ENCODE measurements at regions not wholly inside any gene's neighbourhood (a gene's known extent, or its start where the extent isn't known, plus 50 kb on each side); places are given as distances from the start of the nearest gene placed in this dataset.
A peak's percentile ranks its signal among the peaks of the same experiment; 100 is the strongest.

GRCh38 chr1:67921725-67922489 is 88.6 kb upstream of the GNG12 start:
- Histone ChIP-seq H3K9me3 (ENCODE audit: low read depth) (no peaks in the 10 kb centered on the region), H3K36me3 (ENCODE audit: low read depth) (no peaks in the 10 kb centered on the region), H3K27me3 (replicated peaks; ENCODE audit: insufficient read depth) (no peaks in the 10 kb centered on the region), H3K27ac (no peak overlapping the region), H3K9me2 (ENCODE audit: insufficient read depth) (no peaks in the 10 kb centered on the region), H3K79me2 (ENCODE audit: insufficient read depth) (no peaks in the 10 kb centered on the region), H3K4me2 (ENCODE audit: unreplicated experiment) (no peak overlapping the region), H4K20me1 (ENCODE audit: insufficient read depth) (no peaks in the 10 kb centered on the region), H3K4me3 (no peak overlapping the region), H2AFZ (no peak overlapping the region), H3F3A (ENCODE audit: insufficient read depth) (no peaks in the 10 kb centered on the region), H3K4me1 (ENCODE audit: insufficient read depth) (no peaks in the 10 kb centered on the region), H3K9ac (no peak overlapping the region)
- in situ Hi-C loops (cut with MboI), result no loop called here
- 95 to 98% methylated on average over 4 of the region's 4 CpGs for WGBS, 2 experiments (ENCODE audit: low coverage in 1 of 2, low lambda C conversion rate in 2 of 2, missing lambda C conversion rate in 2 of 2)
- peak; percentile 8 for DNase-seq
- no peak for TF ChIP-seq EZH2 (IDR thresholded peaks at IDR 0.05; ENCODE audit: insufficient read depth, poor library complexity, severe bottlenecking)
- no peak for TF ChIP-seq EZH2phosphoT487 (IDR thresholded peaks at IDR 0.05; ENCODE audit: insufficient read depth, low read depth)

- H3K27me3 ChIP-seq (replicated peaks; ENCODE audit: insufficient read depth), result no peaks in the 10 kb centered on the region
- no peak overlapping the region for H3K9ac ChIP-seq
- H3K9me3 ChIP-seq (ENCODE audit: low read depth), result no peaks in the 10 kb centered on the region
- no peak overlapping the region for H3K27ac ChIP-seq
- no peaks in the 10 kb centered on the region for H3F3A ChIP-seq (ENCODE audit: insufficient read depth)
- no peaks in the 10 kb centered on the region for H3K9me2 ChIP-seq (ENCODE audit: insufficient read depth)
- H3K4me1 ChIP-seq (ENCODE audit: insufficient read depth), result no peaks in the 10 kb centered on the region
- H4K20me1 ChIP-seq (ENCODE audit: insufficient read depth), result no peaks in the 10 kb centered on the region
- 66 to 71% methylated on average over 10 of the region's 10 CpGs for WGBS, 2 experiments (ENCODE audit: low coverage in 1 of 2, low lambda C conversion rate in 2 of 2, missing lambda C conversion rate in 2 of 2)
- no peak overlapping the region for H3K4me3 ChIP-seq
- H3K79me2 ChIP-seq (ENCODE audit: insufficient read depth), result no peaks in the 10 kb centered on the region
- H3K4me2 ChIP-seq (ENCODE audit: unreplicated experiment), result no peak overlapping the region
- TF ChIP-seq EZH2 (IDR thresholded peaks at IDR 0.05; ENCODE audit: insufficient read depth, poor library complexity, severe bottlenecking) (no peak), EZH2phosphoT487 (IDR thresholded peaks at IDR 0.05; ENCODE audit: insufficient read depth, low read depth) (no peak)
- no peaks in the 10 kb centered on the region for H3K36me3 ChIP-seq (ENCODE audit: low read depth)
- DNase-seq, result no peak
- in situ Hi-C loops (cut with MboI), result no loop called here
- H2AFZ ChIP-seq, result no peak overlapping the region; the same call in 1 of the 2 replicates
These were observed 86.2 kb upstream of the GNG12 start for GRCh38 chr1:67919274-67920072.

- Histone ChIP-seq H3K27me3 (replicated peaks; ENCODE audit: insufficient read depth) (no peaks in the 10 kb centered on the region), H3K9ac (no peak overlapping the region), H3K79me2 (ENCODE audit: insufficient read depth) (no peaks in the 10 kb centered on the region), H3K9me3 (ENCODE audit: low read depth) (no peaks in the 10 kb centered on the region), H3K4me3 (no peak overlapping the region), H3K4me2 (ENCODE audit: unreplicated experiment) (no peak overlapping the region), H3K9me2 (ENCODE audit: insufficient read depth) (no peaks in the 10 kb centered on the region), H3K27ac (no peak overlapping the region), H3K4me1 (ENCODE audit: insufficient read depth) (no peaks in the 10 kb centered on the region), H2AFZ (no peak overlapping the region), H3F3A (ENCODE audit: insufficient read depth) (no peaks in the 10 kb centered on the region), H3K36me3 (ENCODE audit: low read depth) (no peaks in the 10 kb centered on the region), H4K20me1 (ENCODE audit: insufficient read depth) (no peaks in the 10 kb centered on the region)
- in situ Hi-C loops (cut with MboI), result no loop called here
- DNase-seq, result no peak
- no peak for TF ChIP-seq EZH2 (IDR thresholded peaks at IDR 0.05; ENCODE audit: insufficient read depth, poor library complexity, severe bottlenecking)
- no peak for TF ChIP-seq EZH2phosphoT487 (IDR thresholded peaks at IDR 0.05; ENCODE audit: insufficient read depth, low read depth)
- WGBS, 2 experiments (ENCODE audit: low coverage in 1 of 2, low lambda C conversion rate in 2 of 2, missing lambda C conversion rate in 2 of 2), result 75 to 79% methylated on average over 2 of the region's 2 CpGs
These were observed 84.8 kb upstream of the GNG12 start for GRCh38 chr1:67918067-67918466.

- H3K9me3 ChIP-seq (ENCODE audit: low read depth), result no peaks in the 10 kb centered on the region
- no peak overlapping the region for H3K4me3 ChIP-seq
- in situ Hi-C loops (cut with MboI), result no loop called here
- no peak overlapping the region for H3K4me2 ChIP-seq (ENCODE audit: unreplicated experiment)
- H2AFZ ChIP-seq, result no peak overlapping the region
- H3K4me1 ChIP-seq (ENCODE audit: insufficient read depth), result no peaks in the 10 kb centered on the region
- no peaks in the 10 kb centered on the region for H3F3A ChIP-seq (ENCODE audit: insufficient read depth)
- H3K27me3 ChIP-seq (replicated peaks; ENCODE audit: insufficient read depth), result no peaks in the 10 kb centered on the region
- H3K9ac ChIP-seq, result no peak overlapping the region
- H3K36me3 ChIP-seq (ENCODE audit: low read depth), result no peaks in the 10 kb centered on the region
- H3K27ac ChIP-seq, result no peak overlapping the region
- H3K9me2 ChIP-seq (ENCODE audit: insufficient read depth), result no peaks in the 10 kb centered on the region
- TF ChIP-seq EZH2 (IDR thresholded peaks at IDR 0.05; ENCODE audit: insufficient read depth, poor library complexity, severe bottlenecking) (no peak), EZH2phosphoT487 (IDR thresholded peaks at IDR 0.05; ENCODE audit: insufficient read depth, low read depth) (no peak)
- no peaks in the 10 kb centered on the region for H4K20me1 ChIP-seq (ENCODE audit: insufficient read depth)
- no peak for DNase-seq
- no peaks in the 10 kb centered on the region for H3K79me2 ChIP-seq (ENCODE audit: insufficient read depth)
These were observed 83.7 kb upstream of the GNG12 start for GRCh38 chr1:67917006-67917405.
